A549 (cell line): ENCODE measurements at regions not wholly inside any gene's neighbourhood (a gene's known extent, or its start where the extent isn't known, plus 50 kb on each side); places are given as distances from the start of the nearest gene placed in this dataset.

Experiments
- ATAC-seq, 2 experiments: fragments of 200-7000 bp in 1 of 2; fragments of >200 bp in 1 of 2; cut with Nextera tagmentation in 1 of 2; cut with Tn5 transposase in 1 of 2; 3 replicates each; pipeline versions ENCODE4 v1.8.0 to v1.9.1; 2018 to 2020; ENCODE audit warnings: mild to moderate bottlenecking in 1 of 2, moderate library complexity in 1 of 2
- CTCF ChIA-PET: fragments of 300-600 bp; sonication (Branson Sonifier 250); formaldehyde crosslinking; extraction: SDS; loops from one replicate; lab custom pipeline; 2021; ENCODE audit warnings: antibody characterized with exemption, inconsistent platforms; lab: Yijun Ruan, JAX
- POLR2A ChIA-PET: fragments of 350-600 bp; formaldehyde crosslinking; extraction: SDS; loops from one replicate; lab custom pipeline; 2021; ENCODE audit warnings: antibody characterized with exemption, inconsistent platforms; lab: Yijun Ruan, JAX
- DNase-seq, 2 experiments: peaks; one replicate each; pipeline versions ENCODE4 v3.0.0 to v3.0.0-alpha.2; 2011 to 2016; ENCODE audit warnings: low read depth in 1 of 2, low spot score in 1 of 2
- FAIRE-seq: peaks from 2 replicates; lab custom pipeline; 2011; peaks lifted over from hg19 to GRCh38; lab: Jason Lieb, UNC
- H3K27ac ChIP-seq, 2 experiments: fragments of >200 bp; sonication (Bioruptor Twin); formaldehyde crosslinking; 3 replicates each; pipeline ENCODE4 v1.5.1; 2016 to 2017
- H3K4me1 ChIP-seq: fragments of >200 bp; sonication (Bioruptor Twin); formaldehyde crosslinking; 3 replicates; pipeline ENCODE4 v1.6.1; 2016
- H3K4me2 ChIP-seq: fragments of >200 bp; sonication (Bioruptor Twin); formaldehyde crosslinking; 3 replicates; pipeline ENCODE4 v1.6.1; 2016
- H3K4me3 ChIP-seq: fragments of >200 bp; sonication (Bioruptor Twin); formaldehyde crosslinking; 3 replicates; pipeline ENCODE4 v1.5.1; 2016
- H3K9me3 ChIP-seq: fragments of >200 bp; sonication (Bioruptor Twin); formaldehyde crosslinking; 3 replicates; pipeline ENCODE4 v1.6.1; 2016
- ATOH8 ChIP-seq: fragments of 250-450 bp; sonication (Bioruptor Pico); IDR thresholded peaks from 2 replicates; pipeline ENCODE4 v1.5.0; 2020; ENCODE audit warnings: low read depth, mild to moderate bottlenecking, moderate library complexity
- BCL3 ChIP-seq: fragments of >200 bp; sonication (Bioruptor Twin); formaldehyde crosslinking; IDR thresholded peaks from 3 replicates; pipeline ENCODE4 v1.6.1; 2016
- BHLHE40 ChIP-seq: IDR thresholded peaks from 2 replicates; pipeline ENCODE4 v1.6.1; 2012; ENCODE audit warnings: low read depth, low read length, inconsistent platforms
- CBX8 ChIP-seq: fragments of 200-600 bp; sonication (generic); IDR thresholded peaks from 2 replicates; pipeline ENCODE4 v1.6.1; 2016
- CHD4 ChIP-seq: fragments of 200-600 bp; sonication (generic); IDR thresholded peaks from 2 replicates; pipeline ENCODE4 v1.6.1; 2016; ENCODE audit warnings: antibody characterized with exemption, mild to moderate bottlenecking, borderline replicate concordance
- EHF ChIP-seq: fragments of 250-450 bp; sonication (Bioruptor Pico); IDR thresholded peaks from 2 replicates; pipeline ENCODE4 v1.5.0; 2020; ENCODE audit warnings: mild to moderate bottlenecking
- EHMT2 ChIP-seq: fragments of 200-600 bp; sonication (generic); IDR thresholded peaks from 2 replicates; pipeline ENCODE4 v1.6.1; 2016; ENCODE audit warnings: antibody characterized with exemption, low read depth, mild to moderate bottlenecking, moderate library complexity
- ELK1 ChIP-seq: fragments of 150-350 bp; IDR thresholded peaks from 2 replicates; pipeline ENCODE4 v1.6.1; 2014; ENCODE audit warnings: low read depth, mild to moderate bottlenecking, low read length
- FOSL2 ChIP-seq, 2 experiments: fragments of 450-650 bp in 1 of 2; fragments of >200 bp in 1 of 2; sonication (Bioruptor Twin) in 1 of 2; formaldehyde crosslinking; IDR thresholded peaks; 2 replicates each; pipeline versions ENCODE4 v1.5.0 to v1.6.1; 2016 to 2020; ENCODE audit warnings: mild to moderate bottlenecking in 1 of 2, moderate library complexity in 1 of 2
- FOXS1 ChIP-seq: fragments of 250-450 bp; sonication (Bioruptor Pico); IDR thresholded peaks from 2 replicates; pipeline ENCODE4 v1.5.0; 2020; ENCODE audit warnings: mild to moderate bottlenecking, moderate library complexity
- GATA3 ChIP-seq: IDR thresholded peaks from 2 replicates; pipeline ENCODE4 v1.6.1; 2012; ENCODE audit warnings: borderline replicate concordance
- HEYL ChIP-seq: fragments of 250-450 bp; sonication (Bioruptor Pico); IDR thresholded peaks from 2 replicates; pipeline ENCODE4 v1.8.0; 2021; ENCODE audit warnings: mild to moderate bottlenecking, moderate library complexity
- HMGXB4 ChIP-seq: fragments of 250-450 bp; sonication (Bioruptor Pico); IDR thresholded peaks from 2 replicates; pipeline ENCODE4 v1.5.0; 2021; ENCODE audit warnings: mild to moderate bottlenecking, moderate library complexity, borderline replicate concordance
- JUNB ChIP-seq: fragments of >200 bp; sonication (Bioruptor Twin); formaldehyde crosslinking; IDR thresholded peaks from 2 replicates; pipeline ENCODE4 v1.6.1; 2016
- KDM1A ChIP-seq: fragments of 200-600 bp; sonication (generic); IDR thresholded peaks from 2 replicates; pipeline ENCODE4 v1.6.1; 2016; ENCODE audit warnings: low read depth, mild to moderate bottlenecking
- MAFK ChIP-seq: fragments of 450-650 bp; IDR thresholded peaks from 2 replicates; pipeline ENCODE4 v1.6.1; 2014; ENCODE audit not compliant: partially characterized antibody
- MAX ChIP-seq: IDR thresholded peaks from 2 replicates; pipeline ENCODE4 v1.6.1; 2012
- MAZ ChIP-seq: fragments of 150-350 bp; IDR thresholded peaks from 2 replicates; pipeline ENCODE4 v1.6.1; 2014; ENCODE audit warnings: antibody characterized with exemption, low read depth, low read length, borderline replicate concordance
- NFE2L2 ChIP-seq: fragments of 150-350 bp; conservative IDR thresholded peaks from 2 replicates; pipeline ENCODE4 v1.6.1; 2014; ENCODE audit warnings: low read length
- PBX3 ChIP-seq: IDR thresholded peaks from 2 replicates; pipeline ENCODE4 v1.6.1; 2012
- PHF8 ChIP-seq: fragments of 200-600 bp; sonication (generic); IDR thresholded peaks from 2 replicates; pipeline ENCODE4 v1.6.1; 2016; ENCODE audit warnings: low read depth, mild to moderate bottlenecking, antibody characterized with exemption, moderate library complexity, borderline replicate concordance
- POLR2A ChIP-seq: IDR thresholded peaks from 2 replicates; pipeline ENCODE4 v1.6.1; 2012; ENCODE audit warnings: mild to moderate bottlenecking, low read length
- POLR2AphosphoS2 ChIP-seq: conservative IDR thresholded peaks from 2 replicates; pipeline ENCODE4 v1.6.1; 2012; ENCODE audit warnings: low read length, improper control_type of control experiment, inconsistent platforms
- RAD21 ChIP-seq, 2 experiments: fragments of >200 bp in 1 of 2; sonication (Bioruptor Twin) in 1 of 2; formaldehyde crosslinking in 1 of 2; IDR thresholded peaks in 1 of 2; conservative IDR thresholded peaks in 1 of 2; 2 replicates in 1 of 2; 3 replicates in 1 of 2; pipeline ENCODE4 v1.6.1; 2012 to 2018; ENCODE audit warnings: inconsistent platforms in 1 of 2
- RARB ChIP-seq: fragments of 250-450 bp; sonication (Bioruptor Pico); IDR thresholded peaks from 2 replicates; pipeline ENCODE4 v1.8.0; 2021; ENCODE audit warnings: mild to moderate bottlenecking, moderate library complexity
- RFX5 ChIP-seq: fragments of 450-650 bp; IDR thresholded peaks from 2 replicates; pipeline ENCODE4 v1.7.1; 2014; ENCODE audit warnings: antibody characterized with exemption, mild to moderate bottlenecking, moderate library complexity
- RNF2 ChIP-seq: fragments of 200-600 bp; sonication (generic); IDR thresholded peaks from 2 replicates; pipeline ENCODE4 v1.6.1; 2016; ENCODE audit warnings: low read depth, mild to moderate bottlenecking, antibody characterized with exemption, moderate library complexity, borderline replicate concordance
- SREBF2 ChIP-seq: fragments of 450-650 bp; IDR thresholded peaks from 2 replicates; pipeline ENCODE4 v1.6.1; 2014; ENCODE audit warnings: mild to moderate bottlenecking, moderate library complexity
- TFCP2L1 ChIP-seq: fragments of 250-450 bp; sonication (Bioruptor Pico); IDR thresholded peaks from 2 replicates; pipeline ENCODE4 v1.5.0; 2021; ENCODE audit warnings: mild to moderate bottlenecking
- TP53 ChIP-seq: fragments of 250-450 bp; sonication (Bioruptor Pico); IDR thresholded peaks from 2 replicates; pipeline ENCODE4 v1.5.0; 2021; ENCODE audit warnings: mild to moderate bottlenecking, moderate library complexity
- ZC3H11A ChIP-seq: fragments of 450-650 bp; IDR thresholded peaks from 2 replicates; pipeline ENCODE4 v1.6.1; 2014; ENCODE audit warnings: antibody characterized with exemption, mild to moderate bottlenecking
- ZNF302 ChIP-seq: fragments of 250-450 bp; sonication (Bioruptor Pico); IDR thresholded peaks from 2 replicates; pipeline ENCODE4 v1.9.0; 2021; ENCODE audit warnings: inconsistent platforms, mild to moderate bottlenecking, moderate library complexity
- ZSCAN20 ChIP-seq: fragments of 250-450 bp; sonication (Bioruptor Pico); IDR thresholded peaks from 2 replicates; pipeline ENCODE4 v1.8.0; 2022; ENCODE audit warnings: mild to moderate bottlenecking, moderate library complexity
- WGBS: methylation state at CpG from one replicate; pipeline ENCODE4 v1.1.6; 2017; ENCODE audit errors: missing lambda C conversion rate; 5-methylcytosine and 5-hydroxymethylcytosine counted together

GRCh38 chr4:178856139-178856800 lies 1414.0 kb upstream of the AGA start:
- no peak for ATAC-seq
- no peak overlapping the region for H3K4me2 ChIP-seq
- CTCF ChIA-PET, result interaction anchor here (0.5 kb wide), 1 partner anchor 126 kb away, joined by 3 read pairs; no protein-coding TSS in a partner anchor
- no peak for FAIRE-seq
- H3K4me3 ChIP-seq, result no peak overlapping the region
- H3K9me3 ChIP-seq, result no peaks in the 10 kb centered on the region
- POLR2A ChIA-PET, result no interaction called here
- 24% methylated on average over 4 of the region's 4 CpGs for WGBS
- no peak for TF ChIP-seq PBX3
- no peak for TF ChIP-seq MAX
- TF ChIP-seq HEYL (CRISPR knock-in tag), result no peak
- no peak for TF ChIP-seq ELK1
- TF ChIP-seq SREBF2, result no peak
- no peak for TF ChIP-seq ZNF302 (CRISPR knock-in tag)
- TF ChIP-seq EHMT2, result no peak
- TF ChIP-seq ZSCAN20 (CRISPR knock-in tag), result no peak
- TF ChIP-seq GATA3, result no peak
- TF ChIP-seq BHLHE40, result no peak
- TF ChIP-seq CBX8, result no peak
- TF ChIP-seq MAFK, result no peak
- no peak for TF ChIP-seq TP53 (CRISPR knock-in tag)
- no peak for TF ChIP-seq HMGXB4 (CRISPR knock-in tag)
- TF ChIP-seq POLR2AphosphoS2, result no peak
- TF ChIP-seq MAZ, result no peak
- TF ChIP-seq FOSL2 (IDR thresholded peaks at IDR 0.05), result no peak
- TF ChIP-seq FOSL2 (CRISPR knock-in tag; IDR thresholded peaks at IDR 0.05), result no peak
- no peak for TF ChIP-seq JUNB
- TF ChIP-seq FOXS1 (CRISPR knock-in tag), result no peak
- TF ChIP-seq RNF2, result no peak
- TF ChIP-seq, all 56 proteins: peak for 0
- DNase-seq, result no peak
- Histone ChIP-seq H3K27ac (no peak overlapping the region), H3K4me1 (no peaks in the 10 kb centered on the region)

GRCh38 chr4:178871476-178871875 lies 1429.2 kb upstream of the AGA start:
- no peak for TF ChIP-seq TFCP2L1 (CRISPR knock-in tag)
- no peak for TF ChIP-seq EHF (CRISPR knock-in tag)
- no peak for TF ChIP-seq EHMT2
- TF ChIP-seq RFX5, result no peak
- no peak for TF ChIP-seq FOSL2 (IDR thresholded peaks at IDR 0.05)
- TF ChIP-seq FOSL2 (CRISPR knock-in tag; IDR thresholded peaks at IDR 0.05), result no peak
- no peak for TF ChIP-seq NFE2L2
- no peak for TF ChIP-seq ZC3H11A
- TF ChIP-seq MAFK, result no peak
- no peak for TF ChIP-seq KDM1A
- no peak for TF ChIP-seq BCL3
- TF ChIP-seq GATA3, result no peak
- TF ChIP-seq RAD21 (conservative IDR thresholded peaks at IDR 0.05 in 1 of 2, IDR thresholded peaks at IDR 0.05 in 1 of 2), result no peak
- no peak for TF ChIP-seq RARB (CRISPR knock-in tag)
- no peak for TF ChIP-seq POLR2A
- no peak for TF ChIP-seq CHD4
- TF ChIP-seq FOXS1 (CRISPR knock-in tag), result no peak
- TF ChIP-seq ATOH8 (CRISPR knock-in tag), result no peak
- TF ChIP-seq PHF8, result no peak
- no peak for TF ChIP-seq HEYL (CRISPR knock-in tag)
- TF ChIP-seq ZSCAN20 (CRISPR knock-in tag), result no peak
- no peak overlapping the region for H3K4me3 ChIP-seq
- ATAC-seq (no peak), FAIRE-seq (no peak), DNase-seq (no peak)
- 18% methylated on average over 2 of the region's 2 CpGs for WGBS
- no peaks in the 10 kb centered on the region for H3K9me3 ChIP-seq
- ChIA-PET CTCF (no interaction called here), POLR2A (no interaction called here)
- no peaks in the 10 kb centered on the region for H3K4me1 ChIP-seq
- no peak overlapping the region for H3K27ac ChIP-seq
- no peak overlapping the region for H3K4me2 ChIP-seq
